Smooth muscle cell (in vitro differentiated cells): ENCODE measurements at regions not wholly inside any gene's neighbourhood (a gene's known extent, or its start where the extent isn't known, plus 50 kb on each side); places are given as distances from the start of the nearest gene placed in this dataset.

Experiments used
- DNase-seq: peaks from one replicate; lab custom pipeline; 2025; ENCODE audit not compliant: unreplicated experiment; lab: John Stamatoyannopoulos, UW
- H2AFZ ChIP-seq: fragments of 200-600 bp; sonication (generic); 2 replicates; pipeline ENCODE4 v1.6.0; 2016; ENCODE audit warnings: antibody characterized with exemption, low read depth, mild to moderate bottlenecking
- H3F3A ChIP-seq: fragments of 200-600 bp; sonication (generic); 2 replicates; pipeline ENCODE4 v1.6.0; 2017; ENCODE audit warnings: antibody characterized with exemption, low read depth
- H3K27ac ChIP-seq: fragments of 200-600 bp; sonication (generic); 2 replicates; pipeline ENCODE4 v1.5.1; 2016; ENCODE audit warnings: low read depth, mild to moderate bottlenecking
- H3K27me3 ChIP-seq: fragments of 200-600 bp; sonication (generic); 2 replicates; pipeline ENCODE4 v1.6.1; 2016; ENCODE audit warnings: low read depth, mild to moderate bottlenecking
- H3K36me3 ChIP-seq: fragments of 200-600 bp; sonication (generic); 2 replicates; pipeline ENCODE4 v1.5.1; 2016; ENCODE audit warnings: low read depth
- H3K4me1 ChIP-seq: fragments of 200-600 bp; sonication (generic); 2 replicates; pipeline ENCODE4 v1.5.1; 2016; ENCODE audit warnings: low read depth
- H3K4me2 ChIP-seq: fragments of 200-600 bp; sonication (generic); 2 replicates; pipeline ENCODE4 v1.6.0; 2016; ENCODE audit warnings: mild to moderate bottlenecking
- H3K4me3 ChIP-seq: fragments of 200-600 bp; sonication (generic); 2 replicates; pipeline ENCODE4 v1.5.1; 2016; ENCODE audit warnings: mild to moderate bottlenecking
- H3K79me2 ChIP-seq: fragments of 200-600 bp; sonication (generic); 2 replicates; pipeline ENCODE4 v1.6.0; 2016; ENCODE audit warnings: low read depth, mild to moderate bottlenecking
- H3K9ac ChIP-seq: fragments of 200-600 bp; sonication (generic); 2 replicates; pipeline ENCODE4 v1.6.0; 2016; ENCODE audit warnings: low read depth
- H3K9me3 ChIP-seq: fragments of 200-600 bp; sonication (generic); replicated peaks from 2 replicates; pipeline ENCODE4 v1.5.1; 2016; ENCODE audit warnings: low read depth
- H4K20me1 ChIP-seq: fragments of 200-600 bp; sonication (generic); 2 replicates; pipeline ENCODE4 v1.6.0; 2016; ENCODE audit warnings: low read depth
- CTCF ChIP-seq: fragments of 200-600 bp; sonication (generic); IDR thresholded peaks from 2 replicates; pipeline ENCODE4 v1.5.1; 2017; ENCODE audit warnings: borderline replicate concordance, mild to moderate bottlenecking, antibody characterized with exemption; ENCODE audit not compliant: insufficient read depth, poor library complexity, severe bottlenecking
- WGBS: methylation state at CpG from one replicate; pipeline ENCODE4 v1.1.7; 2016; ENCODE audit warnings: low lambda C conversion rate; 5-methylcytosine and 5-hydroxymethylcytosine counted together

- Histone ChIP-seq H2AFZ (no peak overlapping the region), H3K27ac (no peak overlapping the region), H3K9me3 (no peaks in the 10 kb centered on the region), H3K79me2 (no peaks in the 10 kb centered on the region), H4K20me1 (no peaks in the 10 kb centered on the region), H3K4me2 (no peak overlapping the region), H3F3A (no peaks in the 10 kb centered on the region), H3K4me3 (no peak overlapping the region), H3K9ac (no peak overlapping the region), H3K4me1 (peaks cover 3% of the 10 kb centered on the region), H3K36me3 (no peaks in the 10 kb centered on the region), H3K27me3 (no peaks in the 10 kb centered on the region)
- no peak for DNase-seq
- no peak for TF ChIP-seq CTCF
- 80% methylated on average over 5 of the region's 5 CpGs for WGBS
Observed at GRCh38 chr12:41795910-41796309, 348.8 kb downstream of the GXYLT1 start.

GRCh38 chr12:41795051-41795600 is 349.5 kb downstream of the GXYLT1 start:
- no peak overlapping the region for H3K4me2 ChIP-seq
- peaks cover 3% of the 10 kb centered on the region for H3K4me1 ChIP-seq
- H3F3A ChIP-seq: no peaks in the 10 kb centered on the region
- H3K27me3 ChIP-seq: no peaks in the 10 kb centered on the region
- H3K36me3 ChIP-seq: no peaks in the 10 kb centered on the region
- no peak overlapping the region for H3K9ac ChIP-seq
- no peak overlapping the region for H3K27ac ChIP-seq
- no peak for TF ChIP-seq CTCF
- no peaks in the 10 kb centered on the region for H4K20me1 ChIP-seq
- 83% methylated on average over 8 of the region's 8 CpGs for WGBS
- DNase-seq: no peak
- no peaks in the 10 kb centered on the region for H3K9me3 ChIP-seq
- H3K4me3 ChIP-seq: no peak overlapping the region
- H2AFZ ChIP-seq: no peak overlapping the region
- H3K79me2 ChIP-seq: no peaks in the 10 kb centered on the region

- 81% methylated on average over 2 of the region's 2 CpGs for WGBS
- no peak for TF ChIP-seq CTCF
- Histone ChIP-seq H3K36me3 (no peaks in the 10 kb centered on the region), H4K20me1 (no peaks in the 10 kb centered on the region), H2AFZ (no peak overlapping the region), H3K27me3 (no peaks in the 10 kb centered on the region), H3K79me2 (no peaks in the 10 kb centered on the region), H3K4me3 (no peak overlapping the region), H3F3A (no peaks in the 10 kb centered on the region), H3K4me2 (no peak overlapping the region), H3K9ac (no peak overlapping the region), H3K9me3 (no peaks in the 10 kb centered on the region), H3K27ac (no peak overlapping the region), H3K4me1 (peaks cover 3% of the 10 kb centered on the region)
- no peak for DNase-seq
Observed at GRCh38 chr12:41794336-41794735, 350.3 kb downstream of the GXYLT1 start.

GRCh38 chr12:41784957-41785356 is 359.7 kb downstream of the GXYLT1 start:
- Histone ChIP-seq H3K4me3 (no peak overlapping the region), H3K4me2 (no peak overlapping the region), H3K27me3 (no peaks in the 10 kb centered on the region), H3K9me3 (no peaks in the 10 kb centered on the region), H4K20me1 (no peaks in the 10 kb centered on the region), H3K27ac (no peak overlapping the region), H3K79me2 (no peaks in the 10 kb centered on the region), H3K36me3 (no peaks in the 10 kb centered on the region), H2AFZ (no peak overlapping the region), H3K4me1 (no peaks in the 10 kb centered on the region), H3K9ac (no peak overlapping the region), H3F3A (no peaks in the 10 kb centered on the region)
- WGBS: 87% methylated on average over 2 of the region's 2 CpGs
- DNase-seq: no peak
- TF ChIP-seq CTCF: no peak
